ENCODE measurements at regions not wholly inside any gene's neighbourhood (a gene's known extent, or its start where the extent isn't known, plus 50 kb on each side); places are given as distances from the start of the nearest gene placed in this dataset.

- DNase-seq (ENCODE audit: low read depth) = no peak
Measured at GRCh38 chr12:98351784-98352183, 163.6 kb upstream of the TMPO start.

GRCh38 chr12:98352218-98352811, 163.1 kb upstream of the TMPO start:
- no peak for DNase-seq (ENCODE audit: low read depth)

- DNase-seq (ENCODE audit: low read depth) = no peak
Measured at GRCh38 chr12:98352835-98353234, 162.6 kb upstream of the TMPO start.

- DNase-seq (ENCODE audit: low read depth) = no peak
Measured at GRCh38 chr12:98354520-98355035, 160.8 kb upstream of the TMPO start.

- no peak for DNase-seq (ENCODE audit: low read depth)
Measured at GRCh38 chr12:98355322-98355721, 160.1 kb upstream of the TMPO start.

- DNase-seq (ENCODE audit: low read depth) = no peak
Measured at GRCh38 chr12:98355933-98356332, 159.5 kb upstream of the TMPO start.

- DNase-seq (ENCODE audit: low read depth) = no peak
Measured at GRCh38 chr12:98358144-98358543, 157.2 kb upstream of the TMPO start.

GRCh38 chr12:98359856-98360255, 155.5 kb upstream of the TMPO start:
- no peak for DNase-seq (ENCODE audit: low read depth)

GRCh38 chr12:98360401-98360800, 155.0 kb upstream of the TMPO start:
- DNase-seq (ENCODE audit: low read depth) = no peak

GRCh38 chr12:98369581-98369980, 145.8 kb upstream of the TMPO start:
- DNase-seq (ENCODE audit: low read depth) = no peak

GRCh38 chr12:98370976-98371375, 144.4 kb upstream of the TMPO start:
- DNase-seq (ENCODE audit: low read depth) = no peak

GRCh38 chr12:98371419-98371818, 144.0 kb upstream of the TMPO start:
- no peak for DNase-seq (ENCODE audit: low read depth)

- no peak for DNase-seq (ENCODE audit: low read depth)
Measured at GRCh38 chr12:98372340-98373024, 142.9 kb upstream of the TMPO start.

- no peak for DNase-seq (ENCODE audit: low read depth)
Measured at GRCh38 chr12:98373025-98373554, 142.3 kb upstream of the TMPO start.

- DNase-seq (ENCODE audit: low read depth) = no peak
Measured at GRCh38 chr12:98374007-98374406, 141.4 kb upstream of the TMPO start.

- no peak for DNase-seq (ENCODE audit: low read depth)
Measured at GRCh38 chr12:98379106-98379505, 136.3 kb upstream of the TMPO start.

- no peak for DNase-seq (ENCODE audit: low read depth)
Measured at GRCh38 chr12:98385641-98386040, 129.7 kb upstream of the TMPO start.

- DNase-seq (ENCODE audit: low read depth) = no peak
Measured at GRCh38 chr12:98387444-98387843, 127.9 kb upstream of the TMPO start.

GRCh38 chr12:98388126-98388525, 127.3 kb upstream of the TMPO start:
- DNase-seq (ENCODE audit: low read depth) = no peak

GRCh38 chr12:98389593-98389992, 125.8 kb upstream of the TMPO start:
- no peak for DNase-seq (ENCODE audit: low read depth)

- peak; percentile 75 for DNase-seq (ENCODE audit: low read depth)
Measured at GRCh38 chr12:98397323-98398105, 117.9 kb upstream of the TMPO start.

GRCh38 chr12:98399532-98399931, 115.9 kb upstream of the TMPO start:
- peak; percentile 27 for DNase-seq (ENCODE audit: low read depth)

GRCh38 chr12:98401427-98401826, 114.0 kb upstream of the TMPO start:
- DNase-seq (ENCODE audit: low read depth) = no peak
